ENCODE measurements at regions not wholly inside any gene's neighbourhood (a gene's known extent, or its start where the extent isn't known, plus 50 kb on each side); places are given as distances from the start of the nearest gene placed in this dataset.

- TF ChIP-seq CTCF (IDR thresholded peaks at IDR 0.05) (no peak), RFX5 (IDR thresholded peaks at IDR 0.05; ENCODE audit: low read length) (no peak), CHD2 (IDR thresholded peaks at IDR 0.05; ENCODE audit: low read length, partially characterized antibody) (no peak), USF1 (IDR thresholded peaks at IDR 0.05; ENCODE audit: borderline replicate concordance, low read depth) (no peak), FOXM1 (IDR thresholded peaks at IDR 0.05; ENCODE audit: low read depth) (no peak)
Observed at GRCh38 chr21:14875186-14875585, 189.6 kb downstream of the NRIP1 start.

All from SK-N-SH (cell line).